ENCODE measurements at regions not wholly inside any gene's neighbourhood (a gene's known extent, or its start where the extent isn't known, plus 50 kb on each side); places are given as distances from the start of the nearest gene placed in this dataset.

DNA sequence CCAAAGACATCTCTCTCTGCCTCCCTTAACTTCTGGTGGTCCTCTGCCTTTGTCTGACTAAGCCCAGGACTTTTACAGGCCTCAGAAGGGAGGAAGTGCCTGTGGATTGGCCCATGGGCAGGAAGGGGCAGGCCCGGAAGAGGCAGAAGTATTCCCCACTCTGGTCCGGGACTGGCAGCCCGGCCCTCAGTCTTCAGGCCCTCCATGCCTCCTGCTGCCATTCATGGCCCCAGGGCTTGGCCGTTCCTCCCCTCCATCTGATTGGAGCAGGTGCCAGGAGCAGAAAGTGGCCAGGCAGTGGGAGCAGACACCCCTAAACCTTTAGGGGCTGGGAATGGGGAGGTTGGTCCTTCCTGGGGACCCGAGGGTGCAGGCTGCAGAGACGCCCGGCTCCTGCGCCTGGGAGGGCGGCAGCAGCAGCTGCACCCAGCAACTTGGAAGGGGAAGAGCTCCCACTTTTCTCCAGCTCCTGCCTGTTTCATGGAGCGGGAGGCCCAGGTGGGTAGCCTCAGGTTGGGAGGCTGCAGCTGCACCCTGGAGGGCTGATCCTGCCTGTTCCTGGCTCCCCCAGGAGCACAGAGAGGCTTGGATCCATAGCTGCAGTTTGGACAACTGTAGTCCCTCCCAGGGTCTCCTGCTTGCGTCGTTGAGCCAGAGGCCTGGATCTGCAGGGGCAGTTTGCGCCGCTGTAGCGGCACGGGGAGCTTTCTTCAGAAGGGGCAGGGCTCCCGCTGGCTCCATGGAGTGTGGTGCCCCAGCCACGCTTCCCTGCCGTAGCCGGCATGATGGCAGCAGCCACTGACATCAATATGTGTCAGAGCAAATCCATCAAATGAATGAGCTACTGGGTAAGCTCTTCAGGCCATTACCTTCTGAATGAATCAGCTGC is 661.5 kb upstream of the NUDT12 start:
- no peak for DNase-seq

DNA sequence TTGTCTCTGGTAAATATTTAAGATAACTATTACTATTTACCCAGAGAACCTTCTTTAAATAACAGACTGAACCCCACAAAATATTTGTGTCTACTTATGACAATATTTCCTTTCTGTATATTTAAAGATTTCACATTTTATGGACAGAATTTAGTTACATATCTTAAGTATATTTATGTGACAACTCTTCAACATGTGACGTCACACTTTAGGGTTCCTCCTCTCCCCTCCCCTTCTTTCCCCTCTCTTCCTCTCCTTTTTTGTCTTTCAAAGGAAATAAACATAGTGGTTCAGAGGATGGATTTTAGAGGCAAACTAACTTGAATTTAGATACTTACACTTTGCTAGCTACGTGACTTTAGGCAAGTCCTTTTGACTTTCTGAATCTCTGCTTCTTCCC is 655.6 kb upstream of the NUDT12 start:
- no peak for DNase-seq

DNA sequence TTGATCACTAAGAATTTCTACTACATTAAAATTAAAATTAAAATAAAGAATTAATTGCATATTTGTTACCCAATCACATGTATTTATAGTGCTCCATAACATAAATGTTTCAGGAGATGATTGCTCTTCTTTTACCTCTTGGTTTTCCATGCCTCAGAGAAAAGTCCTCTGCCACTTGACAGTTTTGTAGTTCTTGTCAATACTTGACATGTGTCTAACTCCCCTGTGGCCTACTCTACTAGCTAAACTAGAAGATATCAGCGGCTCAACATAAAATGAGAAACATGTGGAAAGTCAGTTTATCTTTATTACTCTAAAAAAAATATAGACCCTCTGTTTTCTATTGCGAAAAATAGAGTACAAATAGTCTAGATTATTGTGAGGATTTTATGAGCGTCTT is 650.6 kb upstream of the NUDT12 start:
- DNase-seq = no peak

DNA sequence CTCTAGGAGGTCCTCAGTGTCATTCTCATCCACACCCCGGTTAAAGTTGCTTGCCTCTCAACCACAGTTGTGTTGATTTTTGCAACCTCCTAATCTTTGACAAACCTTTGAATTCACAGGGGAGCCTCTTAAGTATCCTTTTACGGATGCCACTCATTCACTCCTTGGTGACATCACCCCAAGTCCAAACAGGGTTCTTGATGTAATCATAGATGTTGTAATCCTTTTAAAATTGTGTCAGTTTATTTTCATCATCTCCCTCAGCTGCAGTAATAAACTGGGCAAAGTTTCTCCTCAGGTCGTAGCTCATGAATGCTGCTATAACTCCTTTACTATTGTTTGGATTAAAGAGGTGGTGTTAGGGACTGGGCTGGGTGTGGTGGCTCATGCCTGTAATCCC is 637.2 kb upstream of the NUDT12 start:
- no peak for DNase-seq

DNA sequence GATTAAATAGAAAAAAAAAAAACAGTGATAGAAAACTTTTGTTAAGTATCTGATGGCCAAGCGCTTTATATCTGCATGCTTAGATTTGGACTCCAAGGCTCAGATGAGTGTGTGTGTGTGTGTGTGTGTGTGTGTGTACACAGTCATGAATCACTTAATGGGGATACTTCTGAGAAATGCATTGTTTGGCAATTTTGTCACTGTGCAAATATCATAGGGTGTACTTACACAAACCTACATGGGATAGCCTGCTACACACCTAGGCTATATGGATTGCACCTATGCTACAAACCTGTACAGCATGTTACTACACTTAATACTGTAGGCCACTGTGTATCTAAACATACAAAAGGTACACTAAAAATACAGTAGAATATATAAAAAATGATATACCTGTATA is 635.6 kb upstream of the NUDT12 start:
- no peak for DNase-seq

DNA sequence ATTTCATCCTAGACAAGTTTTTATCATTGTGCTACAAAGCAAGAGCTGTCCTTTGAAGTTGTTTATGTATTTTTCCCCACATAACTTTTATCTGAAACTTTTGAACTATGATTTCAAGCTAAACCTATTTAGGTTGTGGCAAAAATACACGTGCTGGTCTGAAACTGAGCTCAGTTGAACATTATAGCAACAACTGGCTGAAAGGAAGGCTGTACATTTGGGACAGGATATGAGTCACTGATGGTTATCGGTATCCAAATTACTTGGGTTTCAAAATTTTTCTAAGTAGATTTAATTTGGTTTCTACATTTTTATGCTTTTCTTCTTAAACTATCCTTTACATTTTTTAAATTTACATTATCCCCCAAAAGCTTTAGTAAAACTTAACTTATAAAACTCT is 627.3 kb upstream of the NUDT12 start:
- no peak for DNase-seq

DNA sequence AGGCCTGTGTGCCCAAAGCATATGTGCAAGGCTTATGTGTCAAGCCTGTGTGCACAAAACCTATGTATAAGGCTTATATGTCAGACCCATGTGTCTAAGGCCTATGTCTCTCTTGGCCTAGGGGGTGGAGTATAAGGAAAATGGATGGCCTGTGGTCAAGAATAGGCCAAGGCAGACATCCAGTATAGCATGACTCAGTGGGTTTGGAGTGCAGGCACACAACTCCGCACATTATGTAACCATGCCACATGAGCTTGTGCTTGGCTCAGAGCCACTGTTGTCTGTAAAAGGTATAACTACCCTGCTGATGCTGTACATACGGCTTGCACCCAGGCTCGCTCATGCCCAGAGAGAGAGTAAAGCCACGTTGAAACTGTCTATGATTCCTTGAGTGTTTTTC is 626.4 kb upstream of the NUDT12 start:
- no peak for DNase-seq

DNA sequence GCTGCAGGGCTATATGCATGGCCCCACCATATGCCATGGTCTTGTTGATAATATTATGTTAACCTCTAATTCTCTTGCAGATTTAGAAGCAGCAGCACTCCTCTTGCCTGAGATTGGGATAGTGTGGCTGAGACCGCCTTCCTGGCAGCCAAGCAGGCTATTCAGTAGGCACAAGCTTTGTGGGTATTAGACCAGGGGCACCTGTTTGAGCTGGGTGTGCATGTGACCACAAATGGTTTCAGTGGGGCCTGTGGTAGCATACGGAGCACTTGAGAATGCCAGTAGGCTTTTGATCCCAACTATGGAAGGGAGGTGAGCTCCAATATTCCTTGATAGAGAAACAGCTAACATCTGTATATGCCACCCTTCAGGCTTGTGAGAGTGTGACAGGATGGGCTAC is 625.1 kb upstream of the NUDT12 start:
- no peak for DNase-seq

DNA sequence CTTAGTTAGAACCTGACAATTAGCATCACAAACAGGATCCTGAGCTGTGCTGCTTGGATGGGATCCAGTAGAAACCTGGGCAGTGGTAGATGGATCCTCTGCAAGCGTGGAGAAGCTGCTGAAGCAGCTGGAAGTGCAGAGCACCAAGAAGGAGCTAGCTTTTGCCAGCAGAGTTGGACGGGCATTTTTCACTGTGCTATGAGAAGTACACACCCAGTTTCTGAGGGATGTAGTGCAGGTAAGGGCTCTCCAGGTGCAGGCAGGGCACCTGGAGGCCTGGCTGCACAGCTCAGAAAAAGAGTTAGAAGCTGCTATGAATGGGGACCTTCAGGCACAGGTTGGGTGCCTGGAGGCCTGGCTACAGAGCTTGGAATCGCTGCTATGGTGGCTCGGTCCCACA is 623.9 kb upstream of the NUDT12 start:
- no peak for DNase-seq

DNA sequence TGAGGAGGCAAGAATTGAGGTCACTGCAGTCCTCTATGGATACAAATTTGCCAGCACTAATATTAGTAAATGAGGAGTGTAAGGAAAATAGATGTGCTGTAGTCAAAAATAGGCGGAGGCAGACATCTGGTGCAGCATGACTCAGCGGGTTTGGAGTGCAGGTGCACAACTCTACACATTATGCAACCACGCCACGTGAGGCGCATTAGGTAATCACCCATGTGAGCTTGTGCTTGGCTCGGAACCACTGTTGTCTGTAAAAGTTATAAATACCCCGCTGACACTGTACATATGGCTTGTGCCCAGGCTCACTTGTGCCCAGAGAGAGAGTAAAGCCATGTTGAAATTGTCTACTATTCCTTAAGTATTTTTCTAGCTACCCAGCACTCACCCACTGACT is 623.5 kb upstream of the NUDT12 start:
- DNase-seq = no peak

DNA sequence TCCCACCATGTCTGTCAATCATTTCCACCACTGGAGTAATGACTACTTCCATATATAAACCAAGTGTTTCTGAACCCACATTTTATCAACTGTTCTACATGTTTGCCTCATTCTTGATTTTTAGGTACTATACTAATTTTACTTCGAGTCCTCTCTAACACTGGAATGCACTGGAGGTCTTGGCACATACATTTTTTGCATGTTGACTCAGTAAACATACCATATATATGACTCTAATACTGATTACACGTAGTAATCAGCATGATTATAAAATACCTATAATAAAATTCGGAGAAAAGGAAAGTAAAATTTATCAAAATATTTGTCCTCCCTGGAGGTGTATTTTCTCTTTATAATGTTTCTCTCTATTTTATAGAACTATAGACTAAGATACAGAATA is 621.7 kb upstream of the NUDT12 start:
- no peak for DNase-seq

DNA sequence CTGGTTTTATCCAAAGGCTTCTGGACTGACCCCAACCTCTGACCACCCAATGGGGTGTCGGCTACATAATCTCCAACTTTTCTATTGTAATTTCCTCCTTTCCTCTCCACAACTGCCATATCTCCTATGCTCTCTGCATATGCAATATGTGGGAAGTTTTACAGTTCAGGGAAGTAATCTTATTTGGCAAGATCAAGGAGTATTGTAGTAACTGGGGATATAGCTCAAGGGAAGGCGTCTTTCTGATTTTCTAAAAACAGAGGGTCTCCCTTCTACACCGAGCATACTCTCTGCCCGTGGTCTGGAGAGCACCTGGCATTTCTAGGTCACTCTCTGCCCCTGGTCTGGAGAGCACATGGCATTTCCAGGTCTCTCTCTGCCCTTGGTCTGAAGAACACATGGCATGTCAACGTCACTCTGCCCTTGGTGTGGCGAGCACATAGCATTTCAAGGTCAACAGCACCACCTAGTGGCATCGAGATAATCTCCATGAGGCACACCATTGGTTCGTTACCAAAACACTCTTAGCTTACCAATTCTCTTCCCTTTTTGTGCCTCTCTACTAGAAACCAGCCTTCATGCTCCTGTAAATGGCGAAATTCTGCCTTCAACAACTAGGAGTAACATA is 616.4 kb upstream of the NUDT12 start:
- DNase-seq = peak in 1 of 5 donors; percentile 3

DNA sequence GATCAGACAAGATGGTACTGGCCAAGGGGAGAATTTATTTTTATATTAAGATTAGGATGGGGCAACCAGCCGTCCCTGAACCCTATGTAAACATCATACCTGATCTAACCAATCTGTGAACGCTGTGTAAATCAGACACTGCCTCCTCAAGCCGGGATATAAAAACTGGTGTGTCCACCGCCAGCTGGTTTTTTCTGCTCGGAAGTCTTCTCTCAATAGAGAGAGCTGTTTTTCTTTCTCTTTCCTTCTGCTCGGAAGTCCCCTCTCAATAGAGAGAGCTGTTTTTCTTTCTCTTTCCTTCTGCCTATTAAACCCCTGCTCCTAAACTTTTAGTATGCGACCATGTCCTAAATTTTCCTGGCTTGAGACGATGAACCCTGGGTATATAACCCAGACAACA is 615.5 kb upstream of the NUDT12 start:
- DNase-seq = no peak

DNA sequence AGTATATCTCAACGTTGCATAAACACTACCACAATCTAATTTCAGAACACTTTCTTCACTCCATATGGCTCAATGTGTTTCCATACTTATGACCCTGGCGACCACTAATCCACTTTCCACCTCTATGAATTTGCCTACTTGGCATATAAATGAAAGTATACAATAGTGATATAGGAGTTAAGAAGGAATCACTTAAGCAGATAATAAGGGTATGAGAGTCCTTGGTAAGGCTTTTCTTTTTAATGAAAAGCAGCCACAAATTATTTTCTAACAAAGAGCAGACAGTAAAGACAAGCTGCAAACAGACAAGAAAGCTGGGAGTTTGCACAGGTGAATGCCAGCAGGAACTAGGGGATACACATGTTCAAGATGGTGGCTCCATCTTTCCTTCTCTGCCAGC is 615.1 kb upstream of the NUDT12 start:
- DNase-seq = no peak

DNA sequence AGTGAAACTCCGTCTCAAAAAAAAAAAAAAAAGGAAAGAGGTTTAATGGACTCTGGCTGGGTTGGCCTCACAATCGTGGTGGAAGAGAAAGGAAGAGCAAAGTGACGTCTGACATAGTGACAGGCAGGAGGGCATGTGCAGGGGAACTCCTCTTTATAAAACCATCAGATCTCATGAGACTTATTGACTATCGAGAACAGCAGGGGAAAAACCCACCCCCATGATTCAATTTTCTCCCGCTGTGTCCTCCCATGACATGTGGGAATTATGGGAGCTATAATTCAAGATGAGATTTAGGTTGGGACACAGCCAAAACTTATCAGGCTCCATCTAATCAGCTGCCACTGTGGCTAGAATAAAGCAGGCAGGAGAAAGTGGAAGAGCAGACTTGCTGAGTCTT is 610.4 kb upstream of the NUDT12 start:
- DNase-seq = no peak

DNA sequence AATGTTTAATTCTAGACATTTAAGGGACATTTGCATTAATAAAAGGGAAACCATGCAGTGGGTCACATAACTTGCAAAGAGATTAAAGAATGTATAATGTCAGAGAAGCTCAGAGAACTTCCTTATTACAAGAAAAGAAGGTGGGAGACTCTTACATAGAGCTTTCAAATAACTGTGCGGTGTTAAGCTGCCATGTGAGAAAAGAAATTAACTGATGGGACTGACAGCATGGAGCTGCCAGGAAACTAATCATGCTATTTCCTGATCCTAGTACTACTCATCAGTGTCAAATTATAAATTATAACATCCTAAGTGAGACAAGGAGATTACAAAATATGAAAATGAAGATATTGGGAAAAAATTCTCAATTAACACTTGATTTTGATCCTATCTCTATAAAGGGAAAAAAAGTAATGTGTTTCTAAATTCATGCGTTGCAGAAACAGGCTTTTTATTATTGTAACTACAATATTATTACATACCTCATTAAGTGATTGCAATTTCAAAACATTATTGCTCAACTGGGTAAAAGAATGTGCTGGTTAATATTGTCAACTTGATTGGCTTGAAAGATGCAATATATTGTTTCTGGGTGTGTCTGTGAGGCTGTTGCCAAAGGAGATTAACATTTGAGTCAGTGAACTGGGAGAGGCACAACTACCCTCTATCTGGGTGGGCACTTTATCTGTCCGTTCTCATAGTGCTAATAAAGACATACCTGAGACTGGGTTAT is 609.5 kb upstream of the NUDT12 start:
- DNase-seq = no peak

DNA sequence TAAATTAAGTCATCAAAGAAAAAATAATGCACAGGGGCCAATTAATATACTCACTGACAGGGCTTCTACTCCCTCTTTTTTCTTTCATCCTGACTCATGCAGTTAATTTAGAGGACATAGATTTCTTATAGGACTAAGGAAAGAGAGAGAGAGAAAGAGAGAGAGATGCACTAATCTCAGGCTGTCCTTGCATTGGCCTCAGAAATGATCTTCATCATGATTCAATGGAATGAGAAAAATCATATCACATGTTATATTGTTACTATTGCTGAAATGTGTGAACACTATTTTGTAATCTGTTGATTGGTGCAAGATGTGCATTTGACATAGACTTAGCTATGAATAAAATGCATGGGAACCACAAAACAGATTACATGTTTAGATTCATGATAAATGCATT is 608.3 kb upstream of the NUDT12 start:
- no peak for DNase-seq

DNA sequence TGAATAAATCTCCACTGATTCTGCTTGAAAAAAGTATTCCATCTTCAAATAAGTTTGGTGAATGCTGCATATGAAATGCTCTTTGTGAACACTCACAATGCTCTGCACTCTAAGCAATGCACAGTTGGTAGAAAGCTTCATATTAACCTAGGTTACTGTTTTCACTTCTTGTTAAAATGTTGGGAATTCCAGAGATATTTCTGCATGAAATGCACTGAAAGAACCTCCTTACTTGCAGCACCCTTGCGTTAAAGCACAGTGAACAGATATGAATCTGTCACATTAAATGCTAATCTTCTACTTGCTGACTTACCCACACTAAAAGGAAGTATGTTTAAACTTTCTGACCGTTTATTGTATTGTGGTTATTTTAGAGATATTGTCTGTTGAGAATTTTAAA is 584.1 kb upstream of the NUDT12 start:
- DNase-seq = no peak

DNA sequence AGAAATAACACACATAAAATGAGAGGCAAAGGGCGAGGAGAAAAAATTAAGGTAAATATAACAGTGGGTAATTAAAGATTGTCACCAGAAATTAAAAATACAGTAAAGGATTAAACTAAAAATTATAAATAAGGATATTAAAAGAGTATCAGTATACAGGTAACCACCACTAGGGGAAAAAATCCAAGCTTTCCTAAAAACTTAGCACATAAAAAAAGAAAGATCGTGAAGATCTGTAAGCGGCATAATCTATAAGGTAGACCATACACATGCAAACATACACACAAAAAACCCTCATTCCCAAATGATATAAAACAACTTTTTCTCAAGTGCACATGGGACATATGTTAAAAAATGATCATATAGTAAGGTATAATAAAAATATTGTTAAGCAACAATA is 577.3 kb upstream of the NUDT12 start:
- DNase-seq = no peak

DNA sequence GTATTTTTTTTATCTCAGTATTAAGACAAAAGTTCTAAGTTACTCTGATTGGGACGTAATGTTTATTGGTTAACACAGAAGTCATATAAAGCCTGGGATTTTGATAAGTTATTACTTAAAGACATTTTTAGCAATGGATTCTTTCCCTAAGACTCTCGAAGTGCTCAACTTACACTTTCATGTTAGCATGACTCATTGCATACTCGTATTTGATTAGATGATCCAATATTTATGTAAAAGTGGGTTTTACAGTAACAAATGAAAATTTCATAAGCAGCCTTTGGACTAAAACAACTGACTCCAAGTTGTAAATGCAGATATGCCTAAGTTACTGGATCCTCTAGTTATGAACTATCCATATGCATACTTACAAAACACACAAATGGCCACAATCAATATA is 567.7 kb upstream of the NUDT12 start:
- DNase-seq = no peak

DNA sequence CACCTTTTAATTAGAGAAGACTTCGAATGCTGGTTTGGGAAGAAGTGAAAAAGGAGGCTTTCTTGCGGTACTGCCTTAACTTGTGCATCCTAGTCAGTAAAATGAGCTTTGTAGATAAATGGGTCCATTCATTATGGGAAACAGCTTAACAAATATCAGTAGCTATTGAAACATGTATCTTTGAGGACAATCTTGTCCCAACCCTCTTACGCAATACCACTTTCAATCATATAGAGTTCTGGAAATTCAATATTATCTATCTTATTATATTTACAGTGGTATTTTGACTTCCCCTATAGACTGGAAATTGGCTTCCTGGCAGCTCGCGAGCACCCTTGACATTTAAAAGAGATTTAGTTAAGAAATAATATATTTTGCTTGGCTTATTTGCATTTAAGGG is 565.8 kb upstream of the NUDT12 start:
- no peak for DNase-seq

DNA sequence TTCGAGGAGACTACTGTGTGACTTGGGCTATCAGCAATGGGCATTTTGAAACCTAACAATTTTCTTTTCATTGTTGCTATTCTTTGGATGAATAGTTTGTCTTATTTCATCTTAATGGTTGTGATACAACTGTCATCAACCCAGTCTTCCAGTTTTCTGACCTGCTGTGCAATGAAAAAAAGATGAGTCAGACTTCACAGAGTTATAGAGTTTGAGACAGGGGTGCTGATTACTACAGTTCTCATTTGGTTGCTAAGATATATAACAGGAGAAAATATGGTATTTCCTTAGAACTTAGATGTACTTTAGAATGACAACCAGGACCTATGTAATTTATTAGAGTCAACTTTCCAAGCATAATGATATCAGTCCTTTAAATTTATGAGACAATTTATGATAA is 564.4 kb upstream of the NUDT12 start:
- DNase-seq = no peak

DNA sequence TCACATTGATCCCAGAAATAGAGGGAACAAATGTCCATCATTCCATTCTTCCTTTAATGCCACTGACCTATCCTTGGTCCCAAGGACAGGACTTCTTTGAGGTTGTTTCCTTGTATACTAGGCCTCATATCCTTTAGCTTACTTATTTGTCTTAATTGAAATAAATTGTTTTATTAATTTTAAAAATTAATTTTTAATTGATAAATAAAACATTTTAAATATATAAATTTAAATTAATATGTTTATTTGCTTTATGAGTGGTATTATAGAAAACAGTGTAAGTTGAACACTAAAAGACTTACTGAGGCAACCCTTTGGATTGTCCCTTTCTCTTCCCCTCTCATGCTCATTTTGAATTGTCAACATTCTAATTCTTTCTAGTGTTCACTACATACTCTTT is 556.9 kb upstream of the NUDT12 start:
- no peak for DNase-seq

DNA sequence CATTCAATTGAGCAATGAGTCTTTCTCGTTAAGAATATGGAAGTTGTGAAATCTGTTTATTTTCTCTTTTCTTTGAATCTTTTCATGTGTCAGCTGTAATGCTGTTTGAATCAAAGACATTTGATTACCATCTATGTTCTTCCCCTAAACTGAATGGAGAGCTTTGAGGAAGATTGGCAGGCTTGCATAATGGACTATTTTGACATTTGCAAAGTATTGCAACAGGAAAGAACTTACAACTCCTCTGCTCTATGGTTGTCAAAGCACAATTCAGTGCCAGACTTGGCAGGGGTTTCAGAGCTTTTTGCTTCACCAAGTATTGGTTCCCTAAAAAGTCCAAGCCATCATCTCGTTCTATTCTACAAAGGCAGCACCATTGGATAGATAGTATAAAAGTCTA is 549.0 kb upstream of the NUDT12 start:
- no peak for DNase-seq
